ENCODE measurements at regions not wholly inside any gene's neighbourhood (a gene's known extent, or its start where the extent isn't known, plus 50 kb on each side); places are given as distances from the start of the nearest gene placed in this dataset.
A peak's percentile ranks its signal among the peaks of the same experiment; 100 is the strongest.

DNA sequence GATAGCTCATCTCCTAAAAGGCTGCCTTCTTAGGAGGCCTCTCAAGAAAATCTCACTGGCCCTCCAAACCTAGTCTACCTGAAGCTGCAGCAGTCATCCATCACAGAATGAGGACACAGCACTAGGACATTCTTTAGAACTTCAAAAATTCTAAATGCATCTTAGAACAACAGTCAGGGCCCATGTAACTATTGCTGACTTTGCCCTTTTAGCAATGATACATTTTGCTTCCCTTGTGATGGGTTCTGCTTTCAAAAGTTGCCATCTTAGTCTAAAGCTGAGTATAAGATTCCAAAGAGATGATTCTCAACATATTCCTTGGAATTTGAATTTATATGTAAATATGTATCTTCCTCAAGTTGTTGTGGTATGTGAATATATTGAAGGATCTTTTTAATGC lies 793.0 kb downstream of the RAB28 start:
- TF ChIP-seq, protein P1, sequence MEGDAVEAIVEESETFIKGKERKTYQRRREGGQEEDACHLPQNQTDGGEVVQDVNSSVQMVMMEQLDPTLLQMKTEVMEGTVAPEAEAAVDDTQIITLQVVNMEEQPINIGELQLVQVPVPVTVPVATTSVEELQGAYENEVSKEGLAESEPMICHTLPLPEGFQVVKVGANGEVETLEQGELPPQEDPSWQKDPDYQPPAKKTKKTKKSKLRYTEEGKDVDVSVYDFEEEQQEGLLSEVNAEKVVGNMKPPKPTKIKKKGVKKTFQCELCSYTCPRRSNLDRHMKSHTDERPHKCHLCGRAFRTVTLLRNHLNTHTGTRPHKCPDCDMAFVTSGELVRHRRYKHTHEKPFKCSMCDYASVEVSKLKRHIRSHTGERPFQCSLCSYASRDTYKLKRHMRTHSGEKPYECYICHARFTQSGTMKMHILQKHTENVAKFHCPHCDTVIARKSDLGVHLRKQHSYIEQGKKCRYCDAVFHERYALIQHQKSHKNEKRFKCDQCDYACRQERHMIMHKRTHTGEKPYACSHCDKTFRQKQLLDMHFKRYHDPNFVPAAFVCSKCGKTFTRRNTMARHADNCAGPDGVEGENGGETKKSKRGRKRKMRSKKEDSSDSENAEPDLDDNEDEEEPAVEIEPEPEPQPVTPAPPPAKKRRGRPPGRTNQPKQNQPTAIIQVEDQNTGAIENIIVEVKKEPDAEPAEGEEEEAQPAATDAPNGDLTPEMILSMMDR (IDR thresholded peaks at IDR 0.05; ENCODE audit: borderline replicate concordance, insufficient read depth, low read depth, low read length) = no peak
- H3K4me3 ChIP-seq (ENCODE audit: low read depth, low read length) = no peak overlapping the region

DNA sequence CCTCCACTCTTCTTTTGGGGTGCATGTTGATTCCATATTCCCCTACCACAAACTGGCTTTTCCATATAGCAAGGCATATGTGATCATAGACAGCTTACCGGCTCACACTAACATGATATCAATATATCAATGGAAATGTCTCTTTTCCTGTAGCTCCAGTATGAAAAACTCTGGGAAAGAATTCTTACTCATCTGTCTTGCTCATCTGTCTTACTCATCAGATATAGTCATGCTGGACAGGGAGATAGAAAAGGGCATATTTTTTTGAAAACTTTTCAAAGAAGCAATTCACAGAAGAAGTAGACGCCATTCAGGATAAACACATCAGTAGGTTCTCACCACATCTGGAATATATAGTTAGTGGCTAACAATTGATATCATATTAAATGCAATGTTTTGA lies 794.7 kb downstream of the RAB28 start:
- H3K4me3 ChIP-seq (ENCODE audit: low read depth, low read length) = no peak overlapping the region
- TF ChIP-seq, protein P1 (IDR thresholded peaks at IDR 0.05; ENCODE audit: borderline replicate concordance, insufficient read depth, low read depth, low read length) = no peak

DNA sequence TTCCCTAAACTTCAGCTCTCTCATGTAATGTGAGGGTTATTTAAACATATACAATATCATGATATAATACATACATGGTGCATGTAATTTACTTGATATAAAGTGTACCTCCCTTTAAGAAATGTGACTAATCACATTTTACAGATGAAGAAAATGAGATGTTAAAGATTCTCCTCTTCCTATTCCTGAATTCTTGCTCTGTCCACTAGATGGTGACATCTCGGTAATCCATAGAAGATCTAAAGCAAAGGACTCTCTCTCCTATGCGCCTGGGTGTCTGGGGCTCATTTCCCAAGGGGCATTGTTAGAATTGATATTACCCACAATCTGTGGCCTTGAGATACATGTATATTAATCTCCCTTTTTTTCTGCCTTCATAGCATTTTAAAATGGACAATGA lies 804.9 kb downstream of the RAB28 start:
- no peak overlapping the region for H3K4me3 ChIP-seq (ENCODE audit: low read depth, low read length)
- TF ChIP-seq, protein P1 (IDR thresholded peaks at IDR 0.05; ENCODE audit: borderline replicate concordance, insufficient read depth, low read depth, low read length) = peak; percentile 19; the same call in 1 of the 2 replicates

DNA sequence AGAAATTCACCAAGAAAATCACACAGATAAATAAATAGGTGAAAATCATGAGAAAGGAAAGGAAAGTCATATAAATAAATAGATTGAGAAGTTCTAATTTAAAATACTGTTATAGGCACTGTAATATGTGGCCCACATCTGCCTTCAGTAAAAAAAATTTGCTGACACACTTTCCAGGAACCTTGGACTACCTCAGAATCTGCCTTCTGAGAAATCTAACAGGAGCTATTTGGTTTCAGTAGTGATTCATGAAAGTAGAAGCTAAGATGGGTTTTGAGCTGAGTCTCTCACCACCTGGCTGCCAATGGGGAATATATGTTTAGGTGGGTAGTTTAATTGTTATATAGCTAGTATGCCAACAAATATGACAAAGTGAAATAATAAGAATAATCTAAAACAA lies 810.0 kb downstream of the RAB28 start:
- TF ChIP-seq, protein P1 (IDR thresholded peaks at IDR 0.05; ENCODE audit: borderline replicate concordance, insufficient read depth, low read depth, low read length) = no peak
- H3K4me3 ChIP-seq (ENCODE audit: low read depth, low read length) = no peak overlapping the region

DNA sequence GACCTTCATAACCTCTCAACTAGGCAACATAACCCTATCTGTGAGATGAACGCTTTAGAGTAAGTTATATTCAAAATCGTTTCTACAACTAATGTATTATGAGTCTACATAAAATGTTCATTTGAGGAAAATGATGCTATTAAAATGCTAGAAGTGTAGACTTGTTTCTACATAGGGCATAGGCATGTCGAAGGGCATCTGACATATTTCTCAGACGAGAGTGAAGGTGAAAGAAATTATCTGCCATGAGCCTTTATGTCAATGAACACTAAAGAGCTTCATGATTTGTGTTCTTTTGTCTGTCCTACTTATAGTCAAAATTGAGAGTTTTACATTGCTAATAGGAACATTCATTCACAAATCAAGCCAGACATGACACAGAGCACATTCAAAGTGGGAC lies 811.8 kb downstream of the RAB28 start:
- H3K4me3 ChIP-seq (ENCODE audit: low read depth, low read length) = no peak overlapping the region
- TF ChIP-seq, protein P1 (IDR thresholded peaks at IDR 0.05; ENCODE audit: borderline replicate concordance, insufficient read depth, low read depth, low read length) = no peak

DNA sequence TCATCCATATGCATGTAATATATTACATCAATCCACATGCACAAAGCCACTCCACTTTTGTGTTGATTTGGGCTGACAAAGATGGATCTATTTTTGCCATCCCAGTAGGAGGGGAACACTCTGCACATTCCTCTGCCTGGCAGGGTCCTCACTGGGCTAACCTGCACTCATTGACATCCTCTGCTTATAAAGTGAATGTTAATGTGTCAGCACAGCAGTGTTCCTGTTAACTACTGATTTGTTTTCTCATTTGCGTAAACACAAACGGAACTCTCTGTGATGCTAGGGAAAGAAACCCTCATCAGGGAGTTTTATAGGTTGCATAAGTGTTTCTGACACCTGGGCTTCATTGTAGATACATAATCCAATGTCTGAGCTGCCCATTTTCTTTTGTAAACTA lies 826.0 kb downstream of the RAB28 start:
- H3K4me3 ChIP-seq (ENCODE audit: low read depth, low read length) = no peak overlapping the region
- TF ChIP-seq, protein P1 (IDR thresholded peaks at IDR 0.05; ENCODE audit: borderline replicate concordance, insufficient read depth, low read depth, low read length) = no peak

DNA sequence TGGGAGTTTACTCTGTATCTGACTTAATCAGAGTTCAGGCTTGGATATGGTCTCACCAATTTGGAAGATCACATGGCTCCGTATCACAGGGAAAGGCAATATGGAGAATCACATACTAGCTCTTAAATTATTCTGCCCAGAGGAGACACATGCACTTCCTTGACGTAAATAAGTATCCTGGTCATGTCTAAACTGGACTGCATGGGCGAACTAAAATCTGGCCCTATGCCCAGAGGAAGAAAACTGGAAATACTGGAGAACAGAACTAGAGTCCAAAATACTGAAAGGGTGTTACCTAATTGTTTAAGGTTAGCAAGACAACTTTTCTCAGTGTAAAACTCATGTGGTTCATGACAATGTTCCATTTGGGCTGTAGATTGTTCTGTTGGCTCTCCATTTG lies 832.3 kb downstream of the RAB28 start:
- H3K4me3 ChIP-seq (ENCODE audit: low read depth, low read length) = no peak overlapping the region
- TF ChIP-seq, protein P1 (IDR thresholded peaks at IDR 0.05; ENCODE audit: borderline replicate concordance, insufficient read depth, low read depth, low read length) = no peak

Data from GM12875 (cell line).